Skin of body (tissue), 1 donor: ENCODE measurements at regions not wholly inside any gene's neighbourhood (a gene's known extent, or its start where the extent isn't known, plus 50 kb on each side); places are given as distances from the start of the nearest gene placed in this dataset.

ENCODE experiments used
- DNase-seq: peaks from one replicate; lab custom pipeline; 2025; lab: John Stamatoyannopoulos, UW

- no peak for DNase-seq
These were observed 143.8 kb upstream of the ARL4C start for GRCh38 chr2:234640657-234641056.

GRCh38 chr2:234638966-234639365 lies 142.1 kb upstream of the ARL4C start:
- no peak for DNase-seq

DNA sequence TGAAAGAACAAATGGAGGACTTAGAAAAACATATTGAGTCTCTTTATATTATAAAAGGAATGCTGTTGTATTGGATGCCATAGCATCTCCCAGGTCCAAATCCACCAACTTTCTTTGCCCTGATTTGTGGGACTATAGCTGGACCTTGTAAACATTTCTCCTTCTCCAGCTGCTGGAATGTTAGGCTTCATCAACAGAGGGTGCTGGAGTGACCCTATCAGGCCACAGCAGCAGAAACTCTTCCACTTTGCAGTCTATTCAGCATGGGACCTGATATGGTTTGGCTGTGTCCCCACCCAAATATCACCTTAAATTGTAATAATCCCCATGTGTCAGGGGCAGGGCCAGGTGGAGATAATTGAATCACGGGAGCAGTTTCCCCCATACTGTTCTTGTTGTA lies 138.4 kb upstream of the ARL4C start:
- DNase-seq: no peak

DNA sequence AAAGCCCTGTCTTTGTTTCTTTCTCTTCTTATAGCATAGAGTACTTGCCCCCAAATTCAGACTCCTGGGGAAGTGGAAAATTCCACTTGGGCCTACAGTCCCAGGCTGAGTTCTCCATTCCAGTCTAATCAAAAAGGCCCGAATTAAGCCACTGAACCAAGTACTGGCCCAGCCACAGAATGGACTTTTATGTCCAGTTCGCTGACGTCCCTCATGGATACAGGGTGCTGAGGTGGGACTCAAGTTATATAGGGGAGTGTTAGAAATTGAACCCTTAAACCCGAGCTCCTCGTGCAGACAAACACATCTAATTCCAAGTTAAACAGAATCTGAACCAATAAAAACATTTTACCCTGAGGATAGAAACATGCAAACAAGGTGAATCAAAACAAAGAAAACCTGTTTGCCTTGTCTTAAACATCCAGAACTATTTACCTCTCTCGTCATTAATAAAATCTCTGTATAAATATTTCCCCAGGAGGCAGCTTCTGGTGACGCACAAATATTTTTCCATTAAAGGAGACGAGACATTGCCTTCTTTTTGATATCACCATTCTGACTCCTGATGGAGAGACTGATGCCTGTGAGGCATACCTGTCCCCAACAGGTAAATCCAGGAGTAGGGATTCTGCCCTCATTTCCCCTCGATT lies 136.8 kb upstream of the ARL4C start:
- DNase-seq: no peak

DNA sequence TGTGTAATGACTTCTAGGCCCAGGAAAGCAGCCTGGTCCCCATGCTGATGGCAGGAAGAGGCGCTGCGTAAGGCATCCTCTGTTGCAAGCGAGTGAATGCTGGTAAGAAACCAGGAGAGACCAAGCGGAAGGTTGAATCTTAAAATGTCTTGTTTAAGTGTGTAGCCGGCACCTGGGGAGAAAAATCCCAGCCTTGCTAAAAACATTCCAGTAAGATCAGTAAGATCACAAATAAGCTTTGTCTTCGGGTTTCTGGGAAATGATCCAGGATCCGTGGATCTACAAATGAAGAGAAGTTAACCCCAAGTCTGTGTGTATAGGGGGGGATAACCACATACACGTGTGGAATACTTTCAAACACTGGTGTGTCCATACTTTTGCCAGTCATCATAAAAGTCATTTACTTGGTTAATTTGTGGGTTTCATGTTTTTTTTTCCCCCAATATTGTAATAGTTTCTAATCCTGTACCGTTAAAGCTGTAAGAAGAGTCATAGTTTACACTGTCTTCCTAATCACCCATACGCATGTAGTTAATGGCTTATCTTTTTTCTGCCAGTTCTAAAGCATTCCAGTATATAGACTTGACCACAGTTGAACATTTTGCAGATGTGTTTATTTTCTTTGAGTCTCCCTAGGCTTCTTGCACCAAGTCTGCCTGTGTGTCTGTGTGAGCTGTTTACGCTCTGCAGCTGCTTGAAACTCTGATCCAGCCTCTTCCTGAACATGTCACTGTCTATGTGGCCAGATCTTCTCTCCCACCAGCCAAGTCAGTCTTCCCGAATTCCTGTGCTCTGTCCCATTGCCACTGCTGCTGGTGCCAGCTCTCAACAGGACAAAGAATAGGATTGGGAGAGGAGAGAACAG lies 135.9 kb upstream of the ARL4C start:
- peak; percentile 36 for DNase-seq

- DNase-seq: no peak
These were observed 135.0 kb upstream of the ARL4C start for GRCh38 chr2:234631646-234632514.

- no peak for DNase-seq
These were observed 133.9 kb upstream of the ARL4C start for GRCh38 chr2:234630801-234631261.

GRCh38 chr2:234629596-234629995 lies 132.7 kb upstream of the ARL4C start:
- no peak for DNase-seq

DNA sequence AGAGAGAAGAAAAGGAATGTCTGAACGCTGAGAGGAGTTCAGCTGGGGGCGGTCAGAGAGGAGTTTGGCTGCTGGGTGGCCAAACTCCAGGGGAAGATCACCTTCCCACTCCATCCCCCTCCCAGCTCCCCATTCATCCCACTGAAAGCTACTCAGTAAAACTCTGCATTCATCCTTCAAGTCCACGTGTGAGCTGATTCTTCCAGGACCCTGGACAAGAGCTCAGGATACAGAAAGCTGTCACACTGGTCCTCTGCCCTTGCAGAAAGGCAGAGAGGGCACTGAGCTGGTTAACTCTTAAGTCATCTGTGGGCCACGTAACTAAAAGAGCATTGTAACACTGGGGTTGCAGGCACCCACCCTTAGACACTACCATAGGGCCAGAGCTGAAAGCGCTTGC lies 132.1 kb upstream of the ARL4C start:
- DNase-seq: no peak

- no peak for DNase-seq
These were observed 130.4 kb upstream of the ARL4C start for GRCh38 chr2:234627308-234627707.

DNA sequence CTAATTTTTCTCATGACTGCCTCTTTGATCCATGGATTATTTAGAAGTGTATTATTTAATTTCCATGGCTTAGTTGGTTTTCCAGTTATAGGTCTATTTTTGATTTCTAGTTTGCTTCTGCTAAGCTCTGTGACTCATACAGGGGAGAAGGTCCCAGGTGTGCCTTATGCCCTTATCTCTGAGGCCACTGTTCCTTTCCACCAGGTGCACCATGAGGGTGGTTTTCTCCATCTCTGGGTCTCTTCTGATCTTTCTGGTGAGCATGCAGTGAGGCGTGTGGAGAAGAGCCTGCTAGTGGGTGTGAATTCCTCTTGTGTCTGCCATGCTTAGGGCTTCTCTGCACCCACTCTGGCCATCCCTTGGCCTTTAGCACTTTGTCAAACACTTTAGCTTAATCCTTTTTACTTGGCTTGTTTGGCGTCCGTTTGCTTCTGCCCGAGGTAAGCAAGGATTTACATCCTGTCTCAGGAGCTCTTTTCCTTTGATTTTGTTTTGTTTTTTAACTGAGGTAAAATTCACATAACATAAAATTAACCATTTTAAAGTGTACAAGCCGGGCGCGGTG lies 129.8 kb upstream of the ARL4C start:
- DNase-seq: no peak

- DNase-seq: no peak
These were observed 128.9 kb upstream of the ARL4C start for GRCh38 chr2:234625626-234626250.

GRCh38 chr2:234623521-234623991 lies 126.7 kb upstream of the ARL4C start:
- no peak for DNase-seq

DNA sequence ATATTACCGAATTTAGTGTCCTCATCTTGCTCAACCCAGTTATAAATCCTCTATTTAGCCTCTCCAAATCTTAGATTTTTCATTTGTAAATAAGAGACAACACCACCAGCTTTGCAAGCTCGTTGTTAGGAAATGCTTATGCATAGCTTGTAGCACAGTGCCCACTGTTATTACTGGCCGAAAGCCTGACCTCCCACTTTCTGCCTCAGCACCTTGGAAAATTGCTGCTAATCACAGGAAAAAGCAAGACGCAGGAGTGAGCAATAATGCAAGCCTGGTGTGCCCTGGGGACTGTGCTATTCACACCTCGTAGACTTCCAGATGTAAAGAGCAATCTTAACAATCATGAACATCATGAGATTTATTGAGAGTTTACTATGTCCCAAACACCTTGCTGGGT lies 124.2 kb upstream of the ARL4C start:
- no peak for DNase-seq

- DNase-seq: no peak
These were observed 123.1 kb upstream of the ARL4C start for GRCh38 chr2:234620018-234620417.

GRCh38 chr2:234615643-234616356 lies 118.9 kb upstream of the ARL4C start:
- no peak for DNase-seq

DNA sequence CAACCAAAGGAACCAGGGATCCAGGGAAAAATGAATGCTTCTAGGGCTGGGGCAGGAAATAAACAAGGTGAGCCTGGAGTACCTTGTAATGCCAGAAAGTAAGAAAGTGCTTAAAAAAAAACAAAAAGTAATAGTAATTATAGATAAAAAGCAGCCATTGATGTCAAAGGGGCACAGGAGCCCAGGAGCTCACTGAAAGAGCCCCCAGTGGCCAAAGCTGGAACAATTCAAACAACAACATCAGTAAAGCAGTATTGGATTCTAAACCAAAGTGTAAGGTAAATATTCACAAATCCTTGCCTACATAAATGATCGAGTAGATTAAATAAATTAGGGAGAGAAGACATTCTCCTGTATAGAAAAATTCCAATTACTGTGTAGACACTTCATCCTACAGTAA lies 114.3 kb upstream of the ARL4C start:
- no peak for DNase-seq

DNA sequence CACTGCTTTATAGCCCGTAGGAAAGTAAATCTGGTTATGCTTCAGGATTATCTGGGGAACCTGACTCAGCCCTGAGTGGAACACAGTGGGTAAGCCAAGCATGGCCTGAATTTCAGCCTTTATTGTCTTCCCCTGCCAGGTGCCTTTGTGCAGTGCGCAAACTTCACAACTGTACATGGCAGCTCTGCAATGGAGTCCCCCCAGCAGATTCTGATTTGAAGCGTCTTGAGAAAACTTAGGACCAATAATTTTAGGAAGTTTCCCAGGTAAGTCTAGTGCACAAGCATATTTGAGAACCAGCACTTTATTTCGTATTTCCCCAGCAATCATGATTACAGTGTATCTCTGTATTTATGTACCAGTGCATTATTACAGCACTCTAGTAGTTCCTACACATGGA lies 112.1 kb upstream of the ARL4C start:
- no peak for DNase-seq

DNA sequence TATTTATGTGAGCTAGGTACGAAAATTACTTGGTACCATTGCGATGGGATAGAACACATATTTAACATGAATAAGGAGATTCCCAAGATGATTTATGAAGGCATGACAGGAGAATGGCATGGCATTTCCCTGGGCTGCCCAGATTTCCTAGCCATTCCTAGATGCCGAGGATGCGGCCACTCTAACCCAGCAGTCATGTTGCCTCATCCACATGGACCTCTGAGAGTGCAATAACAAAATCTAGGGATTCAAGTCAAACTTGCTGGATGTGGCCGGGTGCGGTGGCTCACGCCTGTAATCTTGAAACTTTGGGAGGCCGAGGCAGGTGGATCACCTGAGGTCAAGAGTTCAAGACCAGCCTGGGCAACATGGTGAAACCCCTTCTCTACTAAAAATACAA lies 110.8 kb upstream of the ARL4C start:
- DNase-seq: no peak

DNA sequence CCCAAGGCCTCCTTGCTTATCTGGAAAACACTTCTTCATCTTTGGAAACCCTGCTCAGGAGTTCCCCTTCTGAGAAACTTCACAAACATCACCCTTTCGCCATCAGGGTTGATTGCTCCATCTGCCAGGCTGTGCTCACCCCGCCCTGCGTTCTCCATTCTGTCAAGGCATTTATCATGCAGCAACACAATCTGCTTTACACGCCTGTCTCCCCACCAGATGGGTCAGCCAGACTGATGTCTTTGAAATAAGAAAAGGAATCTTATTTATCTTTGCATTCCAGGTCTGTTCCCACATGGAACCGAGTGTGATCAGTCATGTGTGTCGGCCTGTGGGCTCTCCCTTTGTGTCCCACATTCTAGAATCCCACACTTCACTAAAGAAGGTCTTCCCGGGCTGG lies 110.0 kb upstream of the ARL4C start:
- no peak for DNase-seq
